ENCODE measurements at regions not wholly inside any gene's neighbourhood (a gene's known extent, or its start where the extent isn't known, plus 50 kb on each side); places are given as distances from the start of the nearest gene placed in this dataset.
"Not testable (repeated sequence)": the region's sequence is repeated elsewhere in the genome, so short reads cannot be mapped to it uniquely, and the experiment has no call there.

DNA sequence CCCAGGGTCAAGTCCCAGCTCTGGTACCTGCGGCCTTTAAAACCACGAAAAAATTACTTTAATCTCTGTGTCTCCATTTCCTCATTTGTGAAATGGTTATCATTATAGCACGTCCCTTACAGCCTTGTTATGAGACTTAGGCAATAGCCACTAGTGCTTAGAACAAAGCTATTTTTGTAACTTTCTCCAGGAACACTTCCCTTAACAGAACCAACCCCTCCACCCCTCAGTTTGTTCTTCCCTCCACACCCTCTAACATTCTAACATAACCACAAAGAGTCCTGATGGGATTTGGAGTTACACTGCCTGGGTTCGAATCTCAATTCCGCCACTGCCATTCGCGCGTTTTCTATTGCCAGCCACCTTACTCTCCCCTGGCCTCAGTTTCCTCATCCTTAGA is 2777.4 kb upstream of the TPTE start:
- H3K4me3 Mint-ChIP-seq; H3K9me3 Mint-ChIP-seq; H3K36me3 Mint-ChIP-seq (ENCODE audit: low read depth); H3K27ac Mint-ChIP-seq; H3K4me1 Mint-ChIP-seq (ENCODE audit: low read depth); intact Hi-C loops (cut with micrococcal nuclease); H3K27me3 Mint-ChIP-seq: not testable (repeated sequence)

DNA sequence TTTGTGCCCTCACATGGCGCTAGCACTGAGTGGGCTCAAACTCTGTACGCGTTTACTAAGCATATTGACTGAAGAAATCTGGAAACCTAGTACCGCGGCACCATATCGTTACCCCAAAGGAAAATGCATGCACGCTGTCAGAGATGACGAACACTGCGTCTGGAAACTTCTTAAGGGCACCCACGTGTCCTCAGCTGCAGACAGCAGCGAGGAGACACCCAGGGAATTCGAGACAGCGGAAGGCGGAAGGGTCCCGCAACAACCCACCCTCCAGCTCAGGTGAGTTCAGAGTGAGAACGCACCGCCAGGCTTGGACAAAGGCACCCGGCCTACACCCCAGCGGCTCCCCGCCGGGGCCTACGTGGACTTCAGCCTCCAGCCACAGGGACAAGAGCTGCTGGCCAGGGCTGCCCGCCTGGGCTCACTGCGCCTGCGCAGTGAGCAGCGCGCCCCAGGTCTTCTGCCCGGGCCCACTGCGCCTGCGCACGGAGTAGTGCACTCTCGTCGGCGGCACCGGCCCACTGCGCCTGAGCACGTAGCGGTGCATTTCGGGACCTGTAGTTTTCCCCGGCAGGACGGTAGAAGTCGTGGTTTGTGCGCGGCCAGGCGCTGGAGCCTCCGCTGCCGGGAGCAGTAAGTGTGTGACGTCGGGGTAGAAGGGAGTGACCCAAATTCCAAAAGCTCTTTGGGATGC is 2776.8 kb upstream of the TPTE start:
- intact Hi-C loops (cut with micrococcal nuclease); H3K4me3 Mint-ChIP-seq; H3K27ac Mint-ChIP-seq; H3K4me1 Mint-ChIP-seq (ENCODE audit: low read depth); H3K36me3 Mint-ChIP-seq (ENCODE audit: low read depth); H3K9me3 Mint-ChIP-seq; H3K27me3 Mint-ChIP-seq: not testable (repeated sequence)

DNA sequence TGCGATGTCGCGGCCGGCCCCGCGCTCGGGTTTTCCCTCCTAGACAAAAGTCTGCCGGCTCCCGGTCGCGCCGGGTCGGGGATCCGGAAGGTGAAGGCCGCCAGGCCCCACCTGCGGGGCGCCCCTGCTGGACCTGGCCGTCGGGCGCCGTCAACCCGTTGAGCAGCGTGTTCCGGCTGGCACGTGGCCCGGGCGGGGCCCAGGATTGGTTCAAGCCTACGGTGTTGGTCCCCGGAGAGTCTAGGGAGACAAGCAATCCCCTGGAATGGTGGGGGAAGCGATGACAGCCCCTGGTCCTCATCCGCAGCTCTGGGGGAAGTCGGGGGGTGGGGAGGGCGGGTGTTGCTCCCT is 2776.3 kb upstream of the TPTE start:
- intact Hi-C loops (cut with micrococcal nuclease); H3K27ac Mint-ChIP-seq; H3K27me3 Mint-ChIP-seq; H3K4me3 Mint-ChIP-seq; H3K36me3 Mint-ChIP-seq (ENCODE audit: low read depth); H3K9me3 Mint-ChIP-seq; H3K4me1 Mint-ChIP-seq (ENCODE audit: low read depth): not testable (repeated sequence)

DNA sequence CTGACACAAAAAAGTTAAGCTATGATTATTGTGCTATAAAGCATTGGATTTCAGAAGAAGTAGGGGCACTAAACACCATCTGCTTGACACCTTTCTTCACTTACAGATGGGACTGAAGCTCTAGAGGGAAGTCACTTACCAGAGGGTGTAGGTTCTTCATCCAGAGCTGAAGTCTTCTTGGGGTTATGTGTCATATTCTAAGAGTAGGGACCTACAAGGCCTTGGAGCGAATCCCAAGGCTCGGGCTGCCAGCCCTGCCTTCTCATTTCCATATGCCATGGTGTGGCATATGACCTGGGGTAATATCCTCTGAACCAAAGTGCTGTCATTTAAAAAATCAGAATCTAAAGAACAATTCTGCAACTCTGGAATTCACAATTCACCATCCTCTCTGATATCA is 2773.4 kb upstream of the TPTE start:
- H3K9me3 Mint-ChIP-seq; H3K27me3 Mint-ChIP-seq; intact Hi-C loops (cut with micrococcal nuclease); H3K4me1 Mint-ChIP-seq (ENCODE audit: low read depth); H3K4me3 Mint-ChIP-seq; H3K36me3 Mint-ChIP-seq (ENCODE audit: low read depth); H3K27ac Mint-ChIP-seq: not testable (repeated sequence)

DNA sequence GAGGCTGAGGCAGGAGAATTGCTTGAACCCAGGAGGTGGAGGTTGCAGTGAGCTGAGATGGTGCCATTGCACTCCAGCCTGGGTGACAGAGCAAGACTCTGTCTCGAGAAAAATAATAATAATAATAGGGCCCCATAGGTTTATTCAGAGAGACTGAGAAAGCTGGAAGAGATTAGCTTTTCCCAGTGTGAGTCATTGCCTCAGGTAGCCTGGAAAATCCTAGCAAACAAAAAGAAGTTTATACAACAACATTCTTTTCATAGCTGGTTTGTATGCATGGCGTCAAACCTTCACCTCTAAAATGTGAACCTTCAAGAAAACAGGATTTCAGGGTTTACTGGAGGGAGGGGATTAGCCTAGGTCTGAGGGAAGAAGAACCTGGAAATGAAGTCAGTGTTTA is 2768.8 kb upstream of the TPTE start:
- H3K4me1 Mint-ChIP-seq (ENCODE audit: low read depth); H3K9me3 Mint-ChIP-seq; H3K4me3 Mint-ChIP-seq; H3K27me3 Mint-ChIP-seq; H3K36me3 Mint-ChIP-seq (ENCODE audit: low read depth); H3K27ac Mint-ChIP-seq; intact Hi-C loops (cut with micrococcal nuclease): not testable (repeated sequence)

DNA sequence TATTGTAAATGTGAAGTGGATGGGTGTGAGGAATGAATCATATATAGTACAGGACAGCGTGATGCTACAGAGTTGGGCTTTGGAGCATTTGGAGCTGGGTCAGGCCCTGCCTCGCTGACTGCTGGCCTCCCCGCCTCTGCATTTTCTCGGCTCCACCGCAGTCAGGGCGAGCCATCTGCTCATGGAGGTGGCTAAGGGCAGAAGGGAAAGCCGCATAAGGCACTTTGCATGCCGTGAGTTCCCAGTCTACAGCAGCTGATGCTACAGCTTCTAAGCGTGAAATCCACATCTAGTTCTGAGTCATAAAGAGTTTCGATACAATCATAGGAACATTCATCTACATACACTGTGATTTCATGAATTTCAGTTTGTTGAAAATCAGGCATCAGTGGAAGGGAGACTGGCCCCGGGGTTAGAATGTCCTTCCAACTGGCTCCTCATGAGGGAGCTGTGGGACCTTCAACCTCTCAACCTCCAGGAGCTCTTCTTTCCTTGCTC is 2768.0 kb upstream of the TPTE start:
- H3K4me1 Mint-ChIP-seq (ENCODE audit: low read depth); H3K4me3 Mint-ChIP-seq; intact Hi-C loops (cut with micrococcal nuclease); H3K27ac Mint-ChIP-seq; H3K36me3 Mint-ChIP-seq (ENCODE audit: low read depth); H3K27me3 Mint-ChIP-seq; H3K9me3 Mint-ChIP-seq: not testable (repeated sequence)

DNA sequence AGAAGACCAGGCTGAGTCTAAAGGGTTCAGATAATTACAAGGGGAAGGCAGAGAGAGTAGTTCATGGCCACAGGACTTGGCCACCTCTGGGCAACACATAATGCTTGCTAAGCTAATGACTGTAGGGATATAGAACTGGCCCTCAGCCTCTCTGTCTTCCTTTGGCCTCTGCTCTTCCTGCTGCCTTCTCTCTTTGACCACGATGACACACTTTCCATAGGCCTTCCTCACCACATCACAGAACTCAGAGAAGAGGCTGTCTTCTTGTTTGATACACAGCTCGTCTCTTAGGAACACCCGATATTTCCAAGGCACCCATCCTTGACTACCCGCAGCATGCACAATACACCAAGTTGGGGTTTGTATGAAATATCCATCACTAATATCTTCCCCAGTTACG is 2751.4 kb upstream of the TPTE start:
- H3K36me3 Mint-ChIP-seq (ENCODE audit: low read depth); intact Hi-C loops (cut with micrococcal nuclease); H3K27ac Mint-ChIP-seq: not testable (repeated sequence)

DNA sequence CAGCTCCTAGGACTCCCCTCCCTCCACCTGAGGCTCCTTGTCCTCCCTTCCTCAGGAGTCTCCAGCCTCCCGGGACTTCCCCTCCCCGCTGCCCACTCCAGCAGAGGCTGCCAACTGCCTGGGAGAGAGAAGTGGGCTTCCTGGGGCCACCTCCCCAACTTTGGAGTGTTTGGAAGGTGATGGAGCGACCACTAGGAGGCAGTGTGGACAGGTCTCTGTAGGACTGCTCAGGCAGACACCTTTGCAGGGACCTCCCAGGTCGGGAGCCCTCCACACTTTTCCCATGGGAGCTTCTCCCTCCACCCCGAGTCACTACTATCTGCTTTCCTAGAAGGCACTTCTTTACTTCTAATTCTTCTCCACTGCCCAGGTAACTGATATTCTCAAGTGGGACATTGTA is 2747.2 kb upstream of the TPTE start:
- H3K4me1 Mint-ChIP-seq (ENCODE audit: low read depth); H3K9me3 Mint-ChIP-seq; H3K27me3 Mint-ChIP-seq; intact Hi-C loops (cut with micrococcal nuclease); H3K27ac Mint-ChIP-seq; H3K36me3 Mint-ChIP-seq (ENCODE audit: low read depth); H3K4me3 Mint-ChIP-seq: not testable (repeated sequence)

More for the DNA sequence above, 2751.4 kb upstream of the TPTE start:
- not testable (repeated sequence) for H3K27me3 Mint-ChIP-seq; H3K4me1 Mint-ChIP-seq (ENCODE audit: low read depth); H3K9me3 Mint-ChIP-seq; H3K4me3 Mint-ChIP-seq

DNA sequence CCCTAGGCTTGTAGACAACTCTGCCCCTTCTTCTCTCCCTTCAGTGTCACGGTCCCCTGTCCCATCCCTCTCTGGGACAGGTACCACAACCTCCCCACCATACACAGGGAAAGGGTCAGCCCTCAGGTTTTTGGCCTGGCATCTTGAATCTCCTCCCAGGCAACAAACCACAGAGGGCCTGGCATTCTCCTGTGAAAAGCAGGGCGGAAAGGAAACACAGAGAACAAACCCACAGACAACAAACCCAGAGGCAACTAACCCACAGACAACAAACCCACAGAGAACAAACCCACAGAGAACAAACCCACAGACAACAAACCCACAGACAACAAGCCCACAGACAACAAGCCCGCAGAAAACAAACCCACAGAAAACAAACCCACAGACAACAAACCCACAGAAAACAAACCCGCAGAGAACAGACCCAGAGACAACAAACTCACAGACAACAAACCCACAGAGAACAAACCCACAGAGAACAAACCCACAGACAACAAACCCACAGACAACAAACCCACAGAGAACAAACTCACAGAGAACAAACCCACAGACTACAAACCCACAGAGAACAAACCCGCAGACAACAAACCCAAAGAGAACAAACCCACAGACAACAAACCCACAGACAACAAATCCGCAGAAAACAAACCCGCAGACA is 2745.9 kb upstream of the TPTE start:
- H3K4me1 Mint-ChIP-seq (ENCODE audit: low read depth); intact Hi-C loops (cut with micrococcal nuclease); H3K9me3 Mint-ChIP-seq; H3K36me3 Mint-ChIP-seq (ENCODE audit: low read depth); H3K27me3 Mint-ChIP-seq; H3K4me3 Mint-ChIP-seq: not testable (repeated sequence)
- H3K27ac Mint-ChIP-seq, result peak overlapping the region; percentile 75

DNA sequence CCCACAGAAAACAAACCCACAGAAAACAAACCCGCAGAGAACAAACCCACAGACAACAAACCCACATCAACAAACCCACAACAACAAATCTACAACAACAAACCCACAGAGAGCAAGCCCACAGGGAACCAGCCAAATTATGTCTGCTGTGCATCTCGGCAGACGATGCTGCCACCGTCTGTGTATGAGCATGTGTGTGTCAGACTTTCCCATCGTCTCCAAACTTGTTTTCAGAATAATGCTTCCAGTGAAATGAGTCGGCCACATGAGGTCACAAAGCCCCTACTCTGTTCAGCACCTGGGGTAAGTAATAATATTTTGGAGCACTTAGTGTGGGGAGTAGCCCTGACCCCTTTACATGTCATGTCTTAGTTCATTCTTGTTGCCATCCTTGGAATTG is 2745.3 kb upstream of the TPTE start:
- intact Hi-C loops (cut with micrococcal nuclease); H3K27me3 Mint-ChIP-seq; H3K4me3 Mint-ChIP-seq; H3K36me3 Mint-ChIP-seq (ENCODE audit: low read depth); H3K9me3 Mint-ChIP-seq; H3K4me1 Mint-ChIP-seq (ENCODE audit: low read depth): not testable (repeated sequence)
- peak overlapping the region; percentile 75 for H3K27ac Mint-ChIP-seq

DNA sequence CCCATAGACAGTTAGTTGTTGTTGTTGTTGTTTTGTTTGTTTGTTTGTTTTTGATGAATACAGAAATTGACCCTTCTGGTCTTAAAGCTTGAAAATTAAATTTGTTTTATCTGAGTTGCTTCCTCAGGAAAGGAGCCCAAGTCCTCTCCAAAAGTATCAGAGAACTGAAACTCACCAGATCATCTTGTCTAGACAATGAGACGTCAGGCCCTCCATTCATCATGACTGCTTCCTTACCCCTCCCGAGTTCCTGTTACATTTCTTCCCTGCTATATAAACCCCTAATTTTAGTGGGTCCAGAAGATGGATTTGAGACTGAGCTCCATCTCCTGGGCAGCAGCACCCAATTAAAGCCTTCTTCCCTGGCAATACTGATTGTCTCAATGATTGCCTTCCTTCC is 2744.8 kb upstream of the TPTE start:
- H3K27me3 Mint-ChIP-seq; H3K4me3 Mint-ChIP-seq; H3K4me1 Mint-ChIP-seq (ENCODE audit: low read depth); intact Hi-C loops (cut with micrococcal nuclease); H3K9me3 Mint-ChIP-seq; H3K27ac Mint-ChIP-seq; H3K36me3 Mint-ChIP-seq (ENCODE audit: low read depth): not testable (repeated sequence)

DNA sequence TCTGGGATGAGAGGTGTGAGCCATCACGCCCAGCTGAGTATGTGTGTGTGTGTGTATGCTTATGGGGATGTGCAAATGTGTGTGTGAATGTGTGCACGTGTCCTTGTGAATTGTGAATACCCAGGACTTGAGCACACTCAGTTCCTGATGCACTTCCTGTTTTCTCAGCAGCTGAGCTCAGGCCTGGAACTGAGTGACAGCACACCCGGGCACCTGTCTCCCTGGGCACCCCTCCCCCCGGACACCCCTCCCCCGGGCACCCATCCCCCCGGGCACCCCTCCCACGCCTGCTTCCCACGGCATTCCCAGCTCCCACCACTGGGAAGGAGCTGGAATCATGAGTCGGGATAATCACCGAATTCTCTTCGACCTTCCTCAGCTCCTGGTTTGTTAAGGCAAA is 2744.1 kb upstream of the TPTE start:
- H3K9me3 Mint-ChIP-seq; H3K4me1 Mint-ChIP-seq (ENCODE audit: low read depth); intact Hi-C loops (cut with micrococcal nuclease); H3K36me3 Mint-ChIP-seq (ENCODE audit: low read depth); H3K4me3 Mint-ChIP-seq; H3K27me3 Mint-ChIP-seq; H3K27ac Mint-ChIP-seq: not testable (repeated sequence)

DNA sequence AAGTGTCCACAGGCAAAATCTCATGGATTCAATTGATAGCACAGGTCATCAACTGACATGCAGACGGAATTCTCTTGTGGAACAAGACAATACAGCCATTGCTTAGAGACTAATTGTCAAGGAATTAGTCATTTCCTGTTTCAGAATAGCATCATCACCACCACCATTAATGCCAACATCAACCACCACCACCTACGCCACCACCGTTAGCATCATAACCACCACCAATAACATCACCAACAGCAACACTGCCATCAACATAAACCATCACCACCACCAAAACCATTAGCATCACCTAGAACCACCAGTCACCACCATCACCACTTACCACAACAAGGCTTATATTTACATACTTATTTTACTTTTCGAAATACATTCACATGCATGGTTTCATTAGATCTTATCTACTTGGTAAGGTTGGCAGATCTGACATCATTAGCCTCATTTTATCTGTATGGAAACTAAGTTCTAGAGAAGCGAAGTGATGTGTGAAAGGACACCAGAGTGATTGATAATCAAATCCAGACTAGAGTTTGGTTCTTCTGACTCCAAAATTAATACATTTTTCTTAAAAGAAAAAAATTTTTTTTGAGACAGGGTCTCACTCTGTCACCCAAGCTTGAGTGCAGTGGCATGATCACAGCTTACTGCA is 2733.8 kb upstream of the TPTE start:
- H3K27me3 Mint-ChIP-seq; H3K9me3 Mint-ChIP-seq; H3K4me1 Mint-ChIP-seq (ENCODE audit: low read depth); H3K27ac Mint-ChIP-seq; H3K36me3 Mint-ChIP-seq (ENCODE audit: low read depth); intact Hi-C loops (cut with micrococcal nuclease); H3K4me3 Mint-ChIP-seq: not testable (repeated sequence)

DNA sequence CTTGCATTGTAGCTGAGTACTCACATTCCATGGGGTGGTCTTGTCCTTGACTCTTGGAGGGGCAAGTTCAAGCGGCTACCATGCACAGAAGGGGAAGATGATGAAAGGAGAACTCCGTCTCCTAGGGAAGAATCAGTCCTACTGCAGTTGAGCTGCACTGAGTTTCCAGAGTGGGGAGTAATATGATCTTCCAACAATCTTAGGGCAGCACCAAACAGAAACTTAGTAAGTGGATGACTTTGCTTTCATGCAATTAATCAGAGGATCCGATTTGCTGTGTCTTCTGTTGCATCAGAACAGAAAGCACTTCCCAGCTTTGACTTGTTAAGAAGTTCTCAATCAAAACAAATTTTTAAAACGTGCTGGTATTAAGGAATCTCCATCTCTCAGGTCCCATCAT is 2727.6 kb upstream of the TPTE start:
- intact Hi-C loops (cut with micrococcal nuclease); H3K9me3 Mint-ChIP-seq; H3K4me1 Mint-ChIP-seq (ENCODE audit: low read depth); H3K36me3 Mint-ChIP-seq (ENCODE audit: low read depth); H3K4me3 Mint-ChIP-seq; H3K27ac Mint-ChIP-seq; H3K27me3 Mint-ChIP-seq: not testable (repeated sequence)

DNA sequence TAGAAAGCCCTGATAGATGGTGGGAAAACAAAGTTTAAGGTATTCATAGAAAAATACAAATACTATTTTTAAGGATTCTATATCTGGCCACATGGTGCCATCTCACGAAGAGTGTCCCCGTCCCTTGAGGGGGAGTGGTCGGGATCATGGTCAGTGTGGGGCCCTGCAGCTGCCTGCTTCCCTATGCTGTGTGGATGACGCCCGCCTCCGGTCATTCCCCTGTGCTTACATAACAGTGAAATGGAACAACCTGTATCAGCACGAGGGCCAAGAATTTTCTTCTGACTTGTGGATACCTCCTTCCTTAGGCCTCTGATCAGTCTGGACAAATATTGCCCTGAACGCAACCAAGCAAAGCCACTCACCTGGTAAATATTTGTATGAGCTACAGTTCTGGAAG is 2724.1 kb upstream of the TPTE start:
- H3K9me3 Mint-ChIP-seq; H3K4me1 Mint-ChIP-seq (ENCODE audit: low read depth); H3K4me3 Mint-ChIP-seq; H3K27me3 Mint-ChIP-seq; H3K27ac Mint-ChIP-seq; intact Hi-C loops (cut with micrococcal nuclease); H3K36me3 Mint-ChIP-seq (ENCODE audit: low read depth): not testable (repeated sequence)

Data from dendritic cell treated with granulocyte-macrophage colony-stimulating factor and Interleukin-4, amounts not matched to agents 40 ng/mL and 50 ng/mL, for 4 days (primary cell).